ENCODE measurements at regions not wholly inside any gene's neighbourhood (a gene's known extent, or its start where the extent isn't known, plus 50 kb on each side); places are given as distances from the start of the nearest gene placed in this dataset.

DNA sequence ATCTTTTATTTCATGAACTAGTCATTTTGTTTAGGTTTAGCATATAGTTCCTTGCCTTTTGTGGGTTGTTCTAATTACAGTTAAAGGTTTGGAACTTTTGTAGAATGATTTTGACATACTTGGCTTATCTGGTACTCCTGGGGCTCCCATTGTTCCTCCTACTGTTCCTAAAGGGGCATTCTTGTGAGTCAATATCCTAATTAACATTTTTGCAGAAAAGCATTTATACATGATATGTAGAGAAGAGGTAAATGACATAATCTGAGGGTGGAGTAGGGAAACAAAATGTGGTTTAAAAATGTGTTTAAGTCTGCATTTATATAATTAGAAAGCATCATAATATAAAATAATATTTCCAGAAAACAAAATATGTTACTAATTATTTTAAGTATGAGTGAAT lies 529.2 kb downstream of the FAT4 start:
- Histone ChIP-seq H3K4me1 (no peaks in the 10 kb centered on the region), H3K4me3 (no peak overlapping the region), H3K9me3 (no peaks in the 10 kb centered on the region), H3K36me3 (no peaks in the 10 kb centered on the region), H3K27me3 (no peaks in the 10 kb centered on the region), H3K27ac (no peak overlapping the region)
- intact Hi-C loops (cut with DNase I; ENCODE audit: low total_unique reads) = no loop called here
- in situ Hi-C loops (cut with MboI; ENCODE audit: low sequenced_read_pairs in 4 of 4) = no loop called here
- no peak for ATAC-seq
- no peak for DNase-seq
- TF ChIP-seq, protein P1, sequence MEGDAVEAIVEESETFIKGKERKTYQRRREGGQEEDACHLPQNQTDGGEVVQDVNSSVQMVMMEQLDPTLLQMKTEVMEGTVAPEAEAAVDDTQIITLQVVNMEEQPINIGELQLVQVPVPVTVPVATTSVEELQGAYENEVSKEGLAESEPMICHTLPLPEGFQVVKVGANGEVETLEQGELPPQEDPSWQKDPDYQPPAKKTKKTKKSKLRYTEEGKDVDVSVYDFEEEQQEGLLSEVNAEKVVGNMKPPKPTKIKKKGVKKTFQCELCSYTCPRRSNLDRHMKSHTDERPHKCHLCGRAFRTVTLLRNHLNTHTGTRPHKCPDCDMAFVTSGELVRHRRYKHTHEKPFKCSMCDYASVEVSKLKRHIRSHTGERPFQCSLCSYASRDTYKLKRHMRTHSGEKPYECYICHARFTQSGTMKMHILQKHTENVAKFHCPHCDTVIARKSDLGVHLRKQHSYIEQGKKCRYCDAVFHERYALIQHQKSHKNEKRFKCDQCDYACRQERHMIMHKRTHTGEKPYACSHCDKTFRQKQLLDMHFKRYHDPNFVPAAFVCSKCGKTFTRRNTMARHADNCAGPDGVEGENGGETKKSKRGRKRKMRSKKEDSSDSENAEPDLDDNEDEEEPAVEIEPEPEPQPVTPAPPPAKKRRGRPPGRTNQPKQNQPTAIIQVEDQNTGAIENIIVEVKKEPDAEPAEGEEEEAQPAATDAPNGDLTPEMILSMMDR (IDR thresholded peaks at IDR 0.05 in 4 of 5, conservative IDR thresholded peaks at IDR 0.05 in 1 of 5) = no peak
- TF ChIP-seq POLR2A (IDR thresholded peaks at IDR 0.05) = no peak

DNA sequence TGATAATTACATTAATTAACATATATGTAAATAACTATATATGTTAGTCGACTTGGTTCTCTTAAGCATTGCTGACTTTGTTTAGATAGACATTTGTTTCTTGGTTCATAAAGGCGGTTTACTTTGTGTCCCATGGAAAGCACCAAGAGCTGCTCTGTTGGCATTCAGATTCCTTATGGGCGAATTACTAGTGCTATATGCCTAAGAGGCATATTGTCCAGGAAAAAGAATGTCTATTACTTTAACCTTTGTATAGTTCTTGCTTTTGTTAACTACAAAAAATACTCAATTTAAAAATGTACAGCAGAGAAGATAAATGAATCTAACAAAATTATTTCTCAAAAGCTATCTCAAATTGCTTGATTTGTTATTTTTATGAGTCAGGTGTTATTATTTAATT lies 532.8 kb downstream of the FAT4 start:
- in situ Hi-C loops (cut with MboI; ENCODE audit: low sequenced_read_pairs in 4 of 4) (no loop called here), intact Hi-C loops (cut with DNase I; ENCODE audit: low total_unique reads) (no loop called here)
- no peaks in the 10 kb centered on the region for H3K27me3 ChIP-seq
- no peak overlapping the region for H3K27ac ChIP-seq
- TF ChIP-seq, protein P1 (IDR thresholded peaks at IDR 0.05 in 4 of 5, conservative IDR thresholded peaks at IDR 0.05 in 1 of 5) = no peak
- no peak for TF ChIP-seq POLR2A (IDR thresholded peaks at IDR 0.05)
- no peaks in the 10 kb centered on the region for H3K9me3 ChIP-seq
- DNase-seq (no peak), ATAC-seq (no peak)
- H3K4me3 ChIP-seq = no peak overlapping the region
- H3K36me3 ChIP-seq = no peaks in the 10 kb centered on the region
- H3K4me1 ChIP-seq = no peaks in the 10 kb centered on the region

DNA sequence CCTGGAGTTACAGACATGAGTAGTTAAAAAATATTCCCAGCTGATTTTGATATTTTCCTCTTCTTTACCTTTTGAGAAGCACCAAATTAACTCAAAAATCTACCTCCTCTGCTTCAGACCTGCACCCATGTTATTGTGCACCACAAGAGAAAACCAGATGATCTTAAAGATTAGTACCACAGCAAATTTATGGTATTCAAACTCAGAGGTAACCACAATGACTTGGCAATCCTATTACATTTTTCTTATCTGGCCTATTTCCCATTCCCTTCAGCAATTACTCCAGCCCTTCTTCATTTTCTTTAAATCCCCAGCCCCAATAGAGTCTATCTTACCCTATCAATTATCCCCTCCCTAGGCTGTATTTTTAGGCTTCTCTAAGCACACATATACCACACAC lies 535.1 kb downstream of the FAT4 start:
- H3K36me3 ChIP-seq = no peaks in the 10 kb centered on the region
- no peaks in the 10 kb centered on the region for H3K9me3 ChIP-seq
- DNase-seq (no peak), ATAC-seq (no peak)
- H3K4me3 ChIP-seq = no peak overlapping the region
- TF ChIP-seq, protein P1 (IDR thresholded peaks at IDR 0.05 in 4 of 5, conservative IDR thresholded peaks at IDR 0.05 in 1 of 5) = no peak
- no peak for TF ChIP-seq POLR2A (IDR thresholded peaks at IDR 0.05)
- no peaks in the 10 kb centered on the region for H3K27me3 ChIP-seq
- no peaks in the 10 kb centered on the region for H3K4me1 ChIP-seq
- intact Hi-C loops (cut with DNase I; ENCODE audit: low total_unique reads) = no loop called here
- no peak overlapping the region for H3K27ac ChIP-seq
- in situ Hi-C loops (cut with MboI; ENCODE audit: low sequenced_read_pairs in 4 of 4) = no loop called here

DNA sequence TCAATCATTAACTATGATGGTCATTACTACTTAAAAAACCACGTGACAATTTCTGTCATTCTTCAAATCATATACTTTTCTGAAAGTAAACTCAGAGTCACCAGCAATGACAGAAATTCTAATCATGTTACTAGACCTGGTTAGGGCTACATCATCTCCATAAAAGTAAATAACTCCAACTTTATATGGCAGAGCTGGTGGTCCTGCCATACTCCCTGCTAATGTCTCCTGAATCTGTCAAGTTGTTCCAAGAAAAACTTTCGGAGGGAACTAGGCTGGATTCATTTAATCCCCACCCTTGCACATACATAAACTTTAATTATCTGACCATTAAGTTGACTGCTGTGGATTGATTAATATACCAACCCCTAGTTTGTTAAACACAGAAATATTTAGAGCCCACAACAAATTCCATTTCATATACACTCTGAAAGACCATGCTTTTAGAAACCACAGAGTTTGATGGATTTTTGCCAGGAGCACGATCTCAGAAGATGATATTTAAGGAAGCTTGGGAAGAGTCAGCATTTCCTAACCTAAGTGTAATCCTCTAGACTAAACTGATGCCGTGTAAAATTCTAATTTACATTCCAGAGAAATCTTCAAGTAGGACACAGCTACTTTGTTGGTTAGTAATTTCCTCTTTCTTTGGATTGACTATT lies 577.0 kb downstream of the FAT4 start:
- Histone ChIP-seq H3K4me1 (no peaks in the 10 kb centered on the region), H3K4me3 (no peak overlapping the region), H3K27ac (no peak overlapping the region), H3K27me3 (no peaks in the 10 kb centered on the region), H3K9me3 (no peaks in the 10 kb centered on the region), H3K36me3 (no peaks in the 10 kb centered on the region)
- TF ChIP-seq POLR2A (IDR thresholded peaks at IDR 0.05) = no peak
- TF ChIP-seq, protein P1 (IDR thresholded peaks at IDR 0.05 in 4 of 5, conservative IDR thresholded peaks at IDR 0.05 in 1 of 5) = no peak
- DNase-seq (no peak), ATAC-seq (no peak)
- in situ Hi-C loops (cut with MboI; ENCODE audit: low sequenced_read_pairs in 4 of 4) (no loop called here), intact Hi-C loops (cut with DNase I; ENCODE audit: low total_unique reads) (no loop called here)

DNA sequence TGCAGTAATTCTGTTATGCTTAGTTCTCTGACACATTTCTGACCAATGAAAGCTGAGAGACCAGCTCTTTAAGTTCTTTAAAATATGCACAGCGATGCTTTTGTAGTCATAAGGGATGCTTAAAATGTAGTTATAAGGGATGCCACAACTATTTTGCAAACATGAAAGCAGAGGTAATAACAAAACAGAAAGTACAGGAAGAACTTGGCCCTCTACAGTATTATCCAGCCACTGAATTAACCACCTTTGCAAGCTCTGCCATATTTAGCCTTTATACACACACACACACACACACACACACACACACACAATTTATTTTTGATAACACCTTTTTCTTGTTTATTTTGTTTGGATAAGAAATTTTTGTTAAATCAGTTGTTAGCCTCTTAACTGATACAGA lies 590.0 kb downstream of the FAT4 start:
- ATAC-seq = no peak
- TF ChIP-seq, protein P1 (IDR thresholded peaks at IDR 0.05 in 4 of 5, conservative IDR thresholded peaks at IDR 0.05 in 1 of 5) = no peak
- no peak for TF ChIP-seq POLR2A (IDR thresholded peaks at IDR 0.05)
- H3K4me1 ChIP-seq = no peaks in the 10 kb centered on the region
- no peak overlapping the region for H3K4me3 ChIP-seq
- H3K27me3 ChIP-seq = no peaks in the 10 kb centered on the region
- no peak overlapping the region for H3K27ac ChIP-seq
- in situ Hi-C loops (cut with MboI; ENCODE audit: low sequenced_read_pairs in 4 of 4) (no loop called here), intact Hi-C loops (cut with DNase I; ENCODE audit: low total_unique reads) (no loop called here)
- DNase-seq = no peak
- no peaks in the 10 kb centered on the region for H3K9me3 ChIP-seq
- no peaks in the 10 kb centered on the region for H3K36me3 ChIP-seq
